ENCODE measurements at regions not wholly inside any gene's neighbourhood (a gene's known extent, or its start where the extent isn't known, plus 50 kb on each side); places are given as distances from the start of the nearest gene placed in this dataset.
A peak's percentile ranks its signal among the peaks of the same experiment; 100 is the strongest.

- TF ChIP-seq CTCF (IDR thresholded peaks at IDR 0.05) (no peak), POLR2A (IDR thresholded peaks at IDR 0.05) (no peak)
These were observed 62.7 kb downstream of the CCNL1 start for GRCh38 chr3:157097198-157097597.

GRCh38 chr3:157096328-157096727 lies 63.6 kb downstream of the CCNL1 start:
- Histone ChIP-seq H3K4me3 (no peak overlapping the region), H3K9me3 (no peaks in the 10 kb centered on the region), H3K36me3 (no peaks in the 10 kb centered on the region), H3K27me3 (no peaks in the 10 kb centered on the region), H3K27ac (no peak overlapping the region), H3K4me1 (no peaks in the 10 kb centered on the region)
- no peak for DNase-seq
- intact Hi-C loops (cut with DNase I; ENCODE audit: low total_unique reads) = no loop called here
- no peak for TF ChIP-seq POLR2A (IDR thresholded peaks at IDR 0.05)
- no peak for TF ChIP-seq CTCF (IDR thresholded peaks at IDR 0.05)

More at GRCh38 chr3:157097198-157097597, 62.7 kb downstream of the CCNL1 start:
- no peak for DNase-seq
- Histone ChIP-seq H3K27me3 (no peaks in the 10 kb centered on the region), H3K4me3 (no peak overlapping the region), H3K4me1 (no peaks in the 10 kb centered on the region), H3K9me3 (no peaks in the 10 kb centered on the region), H3K36me3 (no peaks in the 10 kb centered on the region), H3K27ac (peak overlapping the region in 1 of 2 donors; percentile 19)
- intact Hi-C loops (cut with DNase I; ENCODE audit: low total_unique reads) = no loop called here

Measured in uterus (tissue), 3 donors.